ENCODE measurements at regions not wholly inside any gene's neighbourhood (a gene's known extent, or its start where the extent isn't known, plus 50 kb on each side); places are given as distances from the start of the nearest gene placed in this dataset.

DNA sequence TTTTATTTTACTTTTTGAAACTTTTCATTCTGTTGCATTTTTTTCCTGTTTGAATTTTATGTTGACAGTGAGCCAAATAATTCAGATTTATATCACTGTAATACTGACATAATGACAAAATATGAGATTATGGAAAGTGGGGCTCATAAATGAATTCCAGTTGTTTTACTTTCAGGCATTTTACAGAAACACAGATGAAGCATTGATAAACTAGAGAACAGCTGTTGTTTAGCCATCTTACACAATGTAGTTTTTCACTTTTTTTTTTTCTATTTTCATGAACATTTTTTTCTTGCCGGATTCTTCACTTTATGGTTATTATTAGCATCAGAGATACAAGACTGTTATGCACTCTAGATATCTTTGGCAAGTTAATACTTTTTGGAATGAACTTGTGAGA is 91.7 kb upstream of the PAQR3 start:
- no peaks in the 10 kb centered on the region for H4K20me1 ChIP-seq (ENCODE audit: insufficient read depth)
- no peak overlapping the region for H3K27ac ChIP-seq (ENCODE audit: low read length)
- no peaks in the 10 kb centered on the region for H3K79me2 ChIP-seq (replicated peaks; ENCODE audit: insufficient read depth, low read length)
- H3K27me3 ChIP-seq (ENCODE audit: insufficient read depth, low read depth, low read length): no peaks in the 10 kb centered on the region
- no peaks in the 10 kb centered on the region for H3K9me3 ChIP-seq (ENCODE audit: low read length)
- no peak overlapping the region for H3K4me2 ChIP-seq (ENCODE audit: low read length)
- H2AFZ ChIP-seq (ENCODE audit: low read depth, low read length): no peak overlapping the region
- no peaks in the 10 kb centered on the region for H3F3A ChIP-seq (ENCODE audit: insufficient read depth, low read length, poor library complexity, severe bottlenecking)
- H3K4me3 ChIP-seq (ENCODE audit: low read length): no peak overlapping the region
- no peak overlapping the region for H3K9ac ChIP-seq (ENCODE audit: low read length)
- H3K9me2 ChIP-seq (ENCODE audit: insufficient read depth, low read length): no peaks in the 10 kb centered on the region
- no peak for TF ChIP-seq EZH2 (IDR thresholded peaks at IDR 0.05; ENCODE audit: borderline replicate concordance, insufficient read depth, low read length, poor library complexity, severe bottlenecking)
- TF ChIP-seq REST (IDR thresholded peaks at IDR 0.05; ENCODE audit: borderline replicate concordance): no peak
- TF ChIP-seq MXI1 (conservative IDR thresholded peaks at IDR 0.05; ENCODE audit: poor library complexity, severe bottlenecking): no peak
- TF ChIP-seq EP300 (conservative IDR thresholded peaks at IDR 0.05; ENCODE audit: poor library complexity, severe bottlenecking): no peak
- TF ChIP-seq TAF1 (IDR thresholded peaks at IDR 0.05; ENCODE audit: low read depth): no peak
- no peak for TF ChIP-seq CTCF (IDR thresholded peaks at IDR 0.05; ENCODE audit: poor library complexity, severe bottlenecking)
- no peak for TF ChIP-seq RAD21 (conservative IDR thresholded peaks at IDR 0.05)
- TF ChIP-seq POLR2AphosphoS5 (IDR thresholded peaks at IDR 0.05): no peak
- no peak for TF ChIP-seq SMC3 (conservative IDR thresholded peaks at IDR 0.05; ENCODE audit: poor library complexity)
- H3K36me3 ChIP-seq (ENCODE audit: insufficient read depth, low read length): no peaks in the 10 kb centered on the region

DNA sequence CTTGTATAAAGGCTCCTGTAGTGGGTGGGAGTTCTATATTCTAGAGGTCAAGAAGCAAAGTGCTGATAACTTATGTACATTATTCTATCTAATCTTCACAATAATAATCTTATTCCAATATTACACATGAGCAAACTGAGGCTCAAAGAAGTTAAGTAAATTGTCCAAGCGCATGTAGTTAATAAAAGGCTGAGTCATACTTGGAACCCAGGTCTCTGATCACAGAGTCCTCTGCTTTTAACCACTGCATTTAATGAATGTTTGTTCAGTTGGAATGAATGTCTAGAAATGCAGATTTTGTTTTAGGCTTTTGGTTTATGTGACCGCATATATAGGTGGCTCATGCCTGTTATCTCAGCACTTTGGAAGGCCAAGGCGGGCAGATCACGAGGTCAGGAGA is 88.4 kb upstream of the PAQR3 start:
- Histone ChIP-seq H3K27ac (ENCODE audit: low read length) (no peak overlapping the region), H3K9ac (ENCODE audit: low read length) (no peak overlapping the region), H3K4me2 (ENCODE audit: low read length) (no peak overlapping the region), H3K79me2 (replicated peaks; ENCODE audit: insufficient read depth, low read length) (no peaks in the 10 kb centered on the region), H3K9me3 (ENCODE audit: low read length) (no peaks in the 10 kb centered on the region), H3F3A (ENCODE audit: insufficient read depth, low read length, poor library complexity, severe bottlenecking) (no peaks in the 10 kb centered on the region), H2AFZ (ENCODE audit: low read depth, low read length) (no peak overlapping the region), H3K36me3 (ENCODE audit: insufficient read depth, low read length) (no peaks in the 10 kb centered on the region), H4K20me1 (ENCODE audit: insufficient read depth) (no peaks in the 10 kb centered on the region), H3K4me3 (ENCODE audit: low read length) (no peak overlapping the region), H3K27me3 (ENCODE audit: insufficient read depth, low read depth, low read length) (no peaks in the 10 kb centered on the region), H3K9me2 (ENCODE audit: insufficient read depth, low read length) (no peaks in the 10 kb centered on the region)
- TF ChIP-seq MXI1 (conservative IDR thresholded peaks at IDR 0.05; ENCODE audit: poor library complexity, severe bottlenecking) (no peak), EP300 (conservative IDR thresholded peaks at IDR 0.05; ENCODE audit: poor library complexity, severe bottlenecking) (no peak), TAF1 (IDR thresholded peaks at IDR 0.05; ENCODE audit: low read depth) (no peak)

- Histone ChIP-seq H3K9me3 (ENCODE audit: low read length) (no peaks in the 10 kb centered on the region), H4K20me1 (ENCODE audit: insufficient read depth) (no peaks in the 10 kb centered on the region), H3K4me3 (ENCODE audit: low read length) (no peak overlapping the region), H3K9me2 (ENCODE audit: insufficient read depth, low read length) (no peaks in the 10 kb centered on the region), H2AFZ (ENCODE audit: low read depth, low read length) (no peak overlapping the region), H3K79me2 (replicated peaks; ENCODE audit: insufficient read depth, low read length) (no peaks in the 10 kb centered on the region), H3K27me3 (ENCODE audit: insufficient read depth, low read depth, low read length) (no peaks in the 10 kb centered on the region), H3K4me2 (ENCODE audit: low read length) (no peak overlapping the region), H3K36me3 (ENCODE audit: insufficient read depth, low read length) (no peaks in the 10 kb centered on the region), H3K27ac (ENCODE audit: low read length) (no peak overlapping the region), H3F3A (ENCODE audit: insufficient read depth, low read length, poor library complexity, severe bottlenecking) (no peaks in the 10 kb centered on the region), H3K9ac (ENCODE audit: low read length) (no peak overlapping the region)
- no peak for TF ChIP-seq EZH2 (IDR thresholded peaks at IDR 0.05; ENCODE audit: borderline replicate concordance, insufficient read depth, low read length, poor library complexity, severe bottlenecking)
- TF ChIP-seq POLR2AphosphoS5 (IDR thresholded peaks at IDR 0.05): no peak
- no peak for TF ChIP-seq EP300 (conservative IDR thresholded peaks at IDR 0.05; ENCODE audit: poor library complexity, severe bottlenecking)
- no peak for TF ChIP-seq CTCF (IDR thresholded peaks at IDR 0.05; ENCODE audit: poor library complexity, severe bottlenecking)
- no peak for TF ChIP-seq TAF1 (IDR thresholded peaks at IDR 0.05; ENCODE audit: low read depth)
- no peak for TF ChIP-seq REST (IDR thresholded peaks at IDR 0.05; ENCODE audit: borderline replicate concordance)
- no peak for TF ChIP-seq SMC3 (conservative IDR thresholded peaks at IDR 0.05; ENCODE audit: poor library complexity)
- no peak for TF ChIP-seq MXI1 (conservative IDR thresholded peaks at IDR 0.05; ENCODE audit: poor library complexity, severe bottlenecking)
- TF ChIP-seq RAD21 (conservative IDR thresholded peaks at IDR 0.05): no peak
Observed at GRCh38 chr4:79025170-79025569, 85.9 kb upstream of the PAQR3 start.
